Urinary bladder (tissue), 3 donors: ENCODE measurements at regions not wholly inside any gene's neighbourhood (a gene's known extent, or its start where the extent isn't known, plus 50 kb on each side); places are given as distances from the start of the nearest gene placed in this dataset.

Source experiments
- DNase-seq: peaks from one replicate; pipeline ENCODE4 v3.0.0-alpha.2; 2015; ENCODE audit errors: extremely low spot score
- H3K27ac ChIP-seq: one replicate; pipeline ENCODE4 v1.5.1; 2013; ENCODE audit warnings: low read depth, mild to moderate bottlenecking, moderate library complexity
- H3K36me3 ChIP-seq: one replicate; pipeline ENCODE4 v1.6.1; 2013; ENCODE audit warnings: mild to moderate bottlenecking, moderate library complexity; ENCODE audit not compliant: insufficient read depth
- H3K4me1 ChIP-seq: one replicate; pipeline ENCODE4 v1.6.1; 2013; ENCODE audit warnings: mild to moderate bottlenecking, moderate library complexity; ENCODE audit not compliant: insufficient read depth
- H3K4me3 ChIP-seq: one replicate; pipeline ENCODE4 v1.5.1; 2013; ENCODE audit warnings: low read depth, low read length
- WGBS: extraction: QIAGEN DNeasy Blood & Tissue Kit; methylation state at CpG from one replicate; pipeline ENCODE4 v1.1.7; 2013; 5-methylcytosine and 5-hydroxymethylcytosine counted together
- donor health status: healthy with polysubstance abuse.
- donor health status: healthy.

GRCh38 chr16:73714976-73715375 is 581.6 kb upstream of the PSMD7 start:
- 90% methylated on average over 8 of the region's 8 CpGs for WGBS
- no peaks in the 10 kb centered on the region for H3K36me3 ChIP-seq
- no peaks in the 10 kb centered on the region for H3K4me1 ChIP-seq
- no peak overlapping the region for H3K27ac ChIP-seq
- no peak for DNase-seq
- H3K4me3 ChIP-seq = no peak overlapping the region

GRCh38 chr16:73713778-73714495 is 582.7 kb upstream of the PSMD7 start:
- H3K4me1 ChIP-seq = no peaks in the 10 kb centered on the region
- no peak for DNase-seq
- no peaks in the 10 kb centered on the region for H3K36me3 ChIP-seq
- no peak overlapping the region for H3K27ac ChIP-seq
- 80% methylated on average over 12 of the region's 12 CpGs for WGBS
- H3K4me3 ChIP-seq = no peak overlapping the region

GRCh38 chr16:73713251-73713650 is 583.4 kb upstream of the PSMD7 start:
- H3K4me3 ChIP-seq = no peak overlapping the region
- no peaks in the 10 kb centered on the region for H3K36me3 ChIP-seq
- WGBS = 34% methylated on average over 8 of the region's 8 CpGs
- no peaks in the 10 kb centered on the region for H3K4me1 ChIP-seq
- no peak for DNase-seq
- H3K27ac ChIP-seq = no peak overlapping the region

- Histone ChIP-seq H3K27ac (no peak overlapping the region), H3K4me1 (no peaks in the 10 kb centered on the region), H3K36me3 (no peaks in the 10 kb centered on the region), H3K4me3 (no peak overlapping the region)
- WGBS = 55% methylated on average over 4 of the region's 4 CpGs
- DNase-seq = no peak
Observed at GRCh38 chr16:73711406-73712080, 585.1 kb upstream of the PSMD7 start.

- H3K4me3 ChIP-seq = no peak overlapping the region
- H3K27ac ChIP-seq = no peak overlapping the region
- 85% methylated on average over 9 of the region's 9 CpGs for whole genome bisulfite sequencing
- H3K36me3 ChIP-seq = no peaks in the 10 kb centered on the region
- no peak for DNase-seq
- H3K4me1 ChIP-seq = no peaks in the 10 kb centered on the region
Observed at GRCh38 chr16:73710526-73710925, 586.1 kb upstream of the PSMD7 start.

- DNase-seq = no peak
- H3K36me3 ChIP-seq = no peaks in the 10 kb centered on the region
- 82% methylated on average over 3 of the region's 3 CpGs for WGBS
Observed at GRCh38 chr16:73707863-73708262, 588.8 kb upstream of the PSMD7 start.

GRCh38 chr16:73703891-73704290 is 592.7 kb upstream of the PSMD7 start:
- Histone ChIP-seq H3K36me3 (no peaks in the 10 kb centered on the region), H3K4me1 (no peaks in the 10 kb centered on the region), H3K4me3 (no peak overlapping the region), H3K27ac (no peak overlapping the region)
- no peak for DNase-seq
- WGBS = 86% methylated on average over 6 of the region's 6 CpGs

More at GRCh38 chr16:73707863-73708262, 588.8 kb upstream of the PSMD7 start:
- Histone ChIP-seq H3K27ac (no peak overlapping the region), H3K4me3 (no peak overlapping the region), H3K4me1 (no peaks in the 10 kb centered on the region)

- no peaks in the 10 kb centered on the region for H3K4me1 ChIP-seq
Observed at GRCh38 chr16:73697336-73697735, 599.3 kb upstream of the PSMD7 start.

GRCh38 chr16:73692861-73693260 is 603.8 kb upstream of the PSMD7 start:
- H3K36me3 ChIP-seq = no peaks in the 10 kb centered on the region
- H3K27ac ChIP-seq = no peak overlapping the region
- 67% methylated on average over 3 of the region's 3 CpGs for WGBS
- no peak for DNase-seq
- H3K4me3 ChIP-seq = no peak overlapping the region
- no peaks in the 10 kb centered on the region for H3K4me1 ChIP-seq

More at GRCh38 chr16:73697336-73697735, 599.3 kb upstream of the PSMD7 start:
- H3K36me3 ChIP-seq = no peaks in the 10 kb centered on the region
- no peak overlapping the region for H3K27ac ChIP-seq
- H3K4me3 ChIP-seq = no peak overlapping the region
- DNase-seq = no peak

GRCh38 chr16:73683804-73684203 is 612.8 kb upstream of the PSMD7 start:
- no peak overlapping the region for H3K27ac ChIP-seq
- H3K4me3 ChIP-seq = no peak overlapping the region
- DNase-seq = no peak
- 94% methylated on average over 2 of the region's 2 CpGs for WGBS
- no peaks in the 10 kb centered on the region for H3K36me3 ChIP-seq
- H3K4me1 ChIP-seq = no peaks in the 10 kb centered on the region

GRCh38 chr16:73672135-73672534 is 624.2 kb upstream of the ZFHX3 start:
- WGBS = 69% methylated on average over 3 of the region's 3 CpGs
- peaks cover 2% of the 10 kb centered on the region for H3K36me3 ChIP-seq
- DNase-seq = no peak
- H3K27ac ChIP-seq = no peak overlapping the region
- no peaks in the 10 kb centered on the region for H3K4me1 ChIP-seq
- H3K4me3 ChIP-seq = no peak overlapping the region

GRCh38 chr16:73670836-73671820 is 623.2 kb upstream of the ZFHX3 start:
- Histone ChIP-seq H3K27ac (no peak overlapping the region), H3K4me3 (no peak overlapping the region), H3K36me3 (peaks cover 2% of the 10 kb centered on the region), H3K4me1 (no peaks in the 10 kb centered on the region)
- DNase-seq = no peak
- 30% methylated on average over 11 of the region's 11 CpGs for WGBS

GRCh38 chr16:73669535-73670274 is 621.8 kb upstream of the ZFHX3 start:
- Histone ChIP-seq H3K36me3 (peaks cover 2% of the 10 kb centered on the region), H3K4me1 (no peaks in the 10 kb centered on the region), H3K27ac (no peak overlapping the region), H3K4me3 (no peak overlapping the region)
- no peak for DNase-seq
- WGBS = 70% methylated on average over 4 of the region's 4 CpGs
